HL-60 (cell line): ENCODE measurements at regions not wholly inside any gene's neighbourhood (a gene's known extent, or its start where the extent isn't known, plus 50 kb on each side); places are given as distances from the start of the nearest gene placed in this dataset.

Experiments used
- DNase-seq, 2 experiments: peaks; one replicate each; pipeline ENCODE4 v3.0.0-alpha.2; 2010 to 2020; ENCODE audit warnings: low read depth in 1 of 2, low spot score in 1 of 2
- H3K27ac ChIP-seq: fragments of 250-450 bp; sonication (Bioruptor Pico); replicated peaks from 2 replicates; pipeline ENCODE4 v1.5.1; 2020; ENCODE audit warnings: mild to moderate bottlenecking, moderate library complexity
- H3K27me3 ChIP-seq: fragments of 250-450 bp; sonication (Bioruptor Pico); 2 replicates; pipeline ENCODE4 v1.5.1; 2021; ENCODE audit warnings: mild to moderate bottlenecking, moderate library complexity; ENCODE audit not compliant: insufficient read depth, poor library complexity, severe bottlenecking
- H3K4me3 ChIP-seq: replicated peaks from 2 replicates; pipeline ENCODE4 v1.5.1; 2011; ENCODE audit warnings: mild to moderate bottlenecking, control low read depth, low read length; ENCODE audit not compliant: insufficient read depth
- GABPA ChIP-seq: IDR thresholded peaks from 2 replicates; pipeline ENCODE4 v1.6.1; 2012; ENCODE audit warnings: low read depth
- POLR2AphosphoS5 ChIP-seq: IDR thresholded peaks from 2 replicates; pipeline ENCODE4 v1.6.1; 2012; ENCODE audit warnings: low read depth
- SPI1 ChIP-seq: IDR thresholded peaks from 2 replicates; pipeline ENCODE4 v1.6.1; 2012; ENCODE audit warnings: low read depth, mild to moderate bottlenecking, borderline replicate concordance
- TF ChIP-seq, protein P1 (sequence below): IDR thresholded peaks from 2 replicates; pipeline ENCODE4 v1.6.1; 2012; ENCODE audit warnings: low read depth; ENCODE audit not compliant: insufficient replicate concordance
- TF ChIP-seq, protein P2 (sequence below): IDR thresholded peaks from one replicate; pipeline ENCODE4 v1.5.1; 2011; ENCODE audit warnings: low read length, control low read depth, inconsistent platforms; ENCODE audit not compliant: insufficient read depth

DNA sequence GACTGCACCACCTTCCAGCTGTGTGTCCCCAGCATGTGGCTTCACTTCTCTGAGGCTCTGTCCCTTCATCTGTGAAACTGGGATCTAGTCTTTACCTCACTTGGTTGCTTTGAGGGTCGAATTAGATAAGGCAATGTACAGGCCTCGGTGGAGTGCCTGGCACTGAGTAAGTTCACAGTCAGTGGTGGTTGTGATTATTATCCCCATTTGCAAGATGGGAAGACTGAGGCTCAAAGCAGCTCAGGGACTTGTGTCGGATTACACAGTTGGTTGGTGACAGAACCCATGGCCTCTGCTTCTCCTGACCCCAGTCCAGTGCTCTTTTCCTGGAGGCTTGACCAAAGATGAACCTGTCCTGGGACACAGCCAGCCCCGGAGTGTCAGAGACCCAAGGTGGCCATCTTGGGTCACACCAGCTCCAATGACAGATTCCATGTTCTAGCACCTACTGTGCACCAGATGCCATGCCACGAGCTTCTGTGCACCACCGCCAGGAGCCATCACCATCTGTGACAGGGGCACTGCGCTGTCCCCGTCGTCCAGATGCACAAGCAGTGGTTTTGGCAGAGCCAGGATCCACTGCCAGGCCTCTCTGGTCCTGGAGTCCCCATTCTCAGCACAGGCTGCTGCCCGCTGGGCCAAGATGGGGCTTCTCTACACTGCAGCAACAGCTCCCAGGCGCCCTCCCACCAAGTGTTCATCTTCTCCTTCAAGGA, 60.5 kb downstream of the IGLL1 start:
- DNase-seq = no peak
- Histone ChIP-seq H3K27me3 (peaks cover 17% of the 10 kb centered on the region), H3K27ac (no peak overlapping the region), H3K4me3 (no peak overlapping the region)
- TF ChIP-seq POLR2AphosphoS5 (no peak), GABPA (no peak), SPI1 (no peak)
- TF ChIP-seq, protein P1, sequence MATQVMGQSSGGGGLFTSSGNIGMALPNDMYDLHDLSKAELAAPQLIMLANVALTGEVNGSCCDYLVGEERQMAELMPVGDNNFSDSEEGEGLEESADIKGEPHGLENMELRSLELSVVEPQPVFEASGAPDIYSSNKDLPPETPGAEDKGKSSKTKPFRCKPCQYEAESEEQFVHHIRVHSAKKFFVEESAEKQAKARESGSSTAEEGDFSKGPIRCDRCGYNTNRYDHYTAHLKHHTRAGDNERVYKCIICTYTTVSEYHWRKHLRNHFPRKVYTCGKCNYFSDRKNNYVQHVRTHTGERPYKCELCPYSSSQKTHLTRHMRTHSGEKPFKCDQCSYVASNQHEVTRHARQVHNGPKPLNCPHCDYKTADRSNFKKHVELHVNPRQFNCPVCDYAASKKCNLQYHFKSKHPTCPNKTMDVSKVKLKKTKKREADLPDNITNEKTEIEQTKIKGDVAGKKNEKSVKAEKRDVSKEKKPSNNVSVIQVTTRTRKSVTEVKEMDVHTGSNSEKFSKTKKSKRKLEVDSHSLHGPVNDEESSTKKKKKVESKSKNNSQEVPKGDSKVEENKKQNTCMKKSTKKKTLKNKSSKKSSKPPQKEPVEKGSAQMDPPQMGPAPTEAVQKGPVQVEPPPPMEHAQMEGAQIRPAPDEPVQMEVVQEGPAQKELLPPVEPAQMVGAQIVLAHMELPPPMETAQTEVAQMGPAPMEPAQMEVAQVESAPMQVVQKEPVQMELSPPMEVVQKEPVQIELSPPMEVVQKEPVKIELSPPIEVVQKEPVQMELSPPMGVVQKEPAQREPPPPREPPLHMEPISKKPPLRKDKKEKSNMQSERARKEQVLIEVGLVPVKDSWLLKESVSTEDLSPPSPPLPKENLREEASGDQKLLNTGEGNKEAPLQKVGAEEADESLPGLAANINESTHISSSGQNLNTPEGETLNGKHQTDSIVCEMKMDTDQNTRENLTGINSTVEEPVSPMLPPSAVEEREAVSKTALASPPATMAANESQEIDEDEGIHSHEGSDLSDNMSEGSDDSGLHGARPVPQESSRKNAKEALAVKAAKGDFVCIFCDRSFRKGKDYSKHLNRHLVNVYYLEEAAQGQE = no peak
- TF ChIP-seq, protein P2, sequence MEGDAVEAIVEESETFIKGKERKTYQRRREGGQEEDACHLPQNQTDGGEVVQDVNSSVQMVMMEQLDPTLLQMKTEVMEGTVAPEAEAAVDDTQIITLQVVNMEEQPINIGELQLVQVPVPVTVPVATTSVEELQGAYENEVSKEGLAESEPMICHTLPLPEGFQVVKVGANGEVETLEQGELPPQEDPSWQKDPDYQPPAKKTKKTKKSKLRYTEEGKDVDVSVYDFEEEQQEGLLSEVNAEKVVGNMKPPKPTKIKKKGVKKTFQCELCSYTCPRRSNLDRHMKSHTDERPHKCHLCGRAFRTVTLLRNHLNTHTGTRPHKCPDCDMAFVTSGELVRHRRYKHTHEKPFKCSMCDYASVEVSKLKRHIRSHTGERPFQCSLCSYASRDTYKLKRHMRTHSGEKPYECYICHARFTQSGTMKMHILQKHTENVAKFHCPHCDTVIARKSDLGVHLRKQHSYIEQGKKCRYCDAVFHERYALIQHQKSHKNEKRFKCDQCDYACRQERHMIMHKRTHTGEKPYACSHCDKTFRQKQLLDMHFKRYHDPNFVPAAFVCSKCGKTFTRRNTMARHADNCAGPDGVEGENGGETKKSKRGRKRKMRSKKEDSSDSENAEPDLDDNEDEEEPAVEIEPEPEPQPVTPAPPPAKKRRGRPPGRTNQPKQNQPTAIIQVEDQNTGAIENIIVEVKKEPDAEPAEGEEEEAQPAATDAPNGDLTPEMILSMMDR = no peak

DNA sequence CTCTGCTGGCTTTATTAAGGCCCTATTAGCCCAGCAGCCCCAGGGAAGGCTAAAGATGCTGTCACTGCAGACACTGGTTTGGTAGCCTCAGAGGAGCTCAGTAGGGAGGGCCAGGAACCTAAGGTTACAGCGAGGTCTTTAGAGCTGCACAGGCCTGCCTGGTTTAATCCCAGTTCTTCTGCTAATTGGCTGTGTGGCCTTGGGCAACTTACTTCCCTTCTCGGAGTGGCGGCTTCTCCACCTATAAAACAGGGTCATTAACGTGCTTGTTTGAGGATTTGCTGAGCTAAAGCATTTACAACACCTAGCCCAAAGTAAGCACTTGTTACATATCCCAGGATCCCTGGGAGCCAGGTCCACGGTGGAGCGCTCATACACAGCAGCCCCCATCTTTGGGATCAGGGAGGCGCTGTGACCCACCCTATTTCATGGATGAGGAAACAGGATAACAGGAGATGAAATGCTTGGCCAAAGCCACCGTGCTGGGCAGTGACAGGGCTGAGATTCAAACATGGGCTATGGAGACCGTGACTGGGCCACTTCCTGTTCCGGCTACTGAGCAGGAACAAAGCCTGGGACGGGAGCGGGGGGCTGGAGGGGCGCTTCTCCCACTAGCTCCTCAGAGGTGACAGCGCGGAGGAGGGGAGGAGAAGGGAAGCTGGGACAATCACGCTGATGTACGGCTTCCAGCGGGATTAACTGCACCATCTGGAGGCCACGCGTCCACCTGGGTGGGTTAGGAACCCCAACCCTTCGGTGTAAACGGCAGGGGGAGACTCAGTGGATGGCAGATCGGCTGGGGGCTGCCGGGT, 61.5 kb downstream of the IGLL1 start:
- no peak overlapping the region for H3K27ac ChIP-seq
- H3K27me3 ChIP-seq = peaks cover 17% of the 10 kb centered on the region
- no peak for DNase-seq
- TF ChIP-seq, protein P2 = no peak
- TF ChIP-seq SPI1 = no peak
- TF ChIP-seq POLR2AphosphoS5 = no peak
- TF ChIP-seq, protein P1 = no peak
- TF ChIP-seq GABPA = no peak
- no peak overlapping the region for H3K4me3 ChIP-seq

DNA sequence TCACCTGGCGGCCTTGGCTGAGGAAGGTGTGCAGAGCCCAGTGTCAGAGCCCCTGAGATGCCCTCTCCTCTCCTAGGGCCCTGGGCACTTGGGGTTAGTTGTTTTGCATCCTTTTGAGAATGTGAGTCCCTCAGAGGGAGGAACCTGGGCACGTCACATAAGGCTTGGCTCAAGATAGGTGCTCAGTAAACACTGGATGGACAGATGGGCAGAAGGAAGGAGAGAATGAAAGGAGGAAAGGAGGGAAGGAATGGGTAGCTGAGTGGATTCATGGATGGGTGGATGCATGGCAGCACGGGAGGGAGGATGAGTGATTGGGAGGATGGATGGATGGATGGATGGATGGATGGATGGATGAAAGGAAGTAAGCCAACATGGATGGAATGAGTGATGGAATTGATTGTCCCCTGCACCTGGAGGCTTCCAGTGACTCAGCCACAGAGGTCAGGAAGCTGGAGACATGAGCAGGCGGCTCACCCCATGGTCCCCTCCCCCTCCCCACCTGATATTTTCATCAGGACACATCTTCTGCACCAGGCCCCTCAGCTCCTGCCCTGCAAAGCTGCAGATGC, 62.2 kb downstream of the IGLL1 start:
- no peak overlapping the region for H3K27ac ChIP-seq
- TF ChIP-seq, protein P1 = no peak
- TF ChIP-seq GABPA = no peak
- TF ChIP-seq, protein P2 = no peak

More for the DNA sequence above, 62.2 kb downstream of the IGLL1 start:
- H3K27me3 ChIP-seq = peaks cover 13% of the 10 kb centered on the region
- DNase-seq = no peak
- no peak overlapping the region for H3K4me3 ChIP-seq
